NCI-H2081 treated with DMSO at 0.1 percent for 48 hours (cell line): ENCODE measurements at regions not wholly inside any gene's neighbourhood (a gene's known extent, or its start where the extent isn't known, plus 50 kb on each side); places are given as distances from the start of the nearest gene placed in this dataset.
"Not testable (repeated sequence)": the region's sequence is repeated elsewhere in the genome, so short reads cannot be mapped to it uniquely, and the experiment has no call there.

Experiments
- DNase-seq: peaks from one replicate; lab custom pipeline; 2025; lab: John Stamatoyannopoulos, UW

- no peak for DNase-seq
Observed at GRCh38 chr14:71396050-71396677, 488.9 kb downstream of the PCNX1 start.

- DNase-seq = no peak
Observed at GRCh38 chr14:71397371-71397770, 490.1 kb downstream of the PCNX1 start.

GRCh38 chr14:71398450-71398849 is 491.2 kb downstream of the PCNX1 start:
- DNase-seq = no peak

- DNase-seq = no peak
Observed at GRCh38 chr14:71399057-71399487, 491.8 kb downstream of the PCNX1 start.

- DNase-seq = no peak
Observed at GRCh38 chr14:71400871-71401321, 493.6 kb downstream of the PCNX1 start.

- DNase-seq = not testable (repeated sequence)
Observed at GRCh38 chr14:71402415-71402814, 495.2 kb downstream of the PCNX1 start.

GRCh38 chr14:71403656-71404055 is 496.4 kb downstream of the PCNX1 start:
- no peak for DNase-seq

- no peak for DNase-seq
Observed at GRCh38 chr14:71405676-71406075, 498.4 kb downstream of the PCNX1 start.

GRCh38 chr14:71408362-71409030 is 501.2 kb downstream of the PCNX1 start:
- DNase-seq = no peak

GRCh38 chr14:71410578-71411284 is 503.5 kb downstream of the PCNX1 start:
- no peak for DNase-seq

- DNase-seq = no peak
Observed at GRCh38 chr14:71411285-71411595, 504.0 kb downstream of the PCNX1 start.

- DNase-seq = no peak
Observed at GRCh38 chr14:71411738-71412137, 504.5 kb downstream of the PCNX1 start.

GRCh38 chr14:71414631-71415403 is 507.6 kb downstream of the PCNX1 start:
- no peak for DNase-seq

- DNase-seq = no peak
Observed at GRCh38 chr14:71415404-71415690, 508.1 kb downstream of the PCNX1 start.

GRCh38 chr14:71416392-71416791 is 509.1 kb downstream of the PCNX1 start:
- DNase-seq = no peak

GRCh38 chr14:71418532-71419245 is 511.4 kb downstream of the PCNX1 start:
- DNase-seq = no peak

GRCh38 chr14:71423481-71423880 is 508.7 kb upstream of the RGS6 start:
- no peak for DNase-seq

GRCh38 chr14:71424941-71425340 is 507.3 kb upstream of the RGS6 start:
- no peak for DNase-seq

- no peak for DNase-seq
Observed at GRCh38 chr14:71426001-71426400, 506.2 kb upstream of the RGS6 start.

- DNase-seq = no peak
Observed at GRCh38 chr14:71429902-71430301, 502.3 kb upstream of the RGS6 start.

- DNase-seq = no peak
Observed at GRCh38 chr14:71430321-71430677, 501.9 kb upstream of the RGS6 start.

GRCh38 chr14:71430678-71431376 is 501.4 kb upstream of the RGS6 start:
- no peak for DNase-seq
